ENCODE measurements at regions not wholly inside any gene's neighbourhood (a gene's known extent, or its start where the extent isn't known, plus 50 kb on each side); places are given as distances from the start of the nearest gene placed in this dataset.

- Mint-ChIP-seq H3K27ac (no peak overlapping the region), H3K4me3 (no peak overlapping the region), H3K9me3 (no peaks in the 10 kb centered on the region), H3K27me3 (no peaks in the 10 kb centered on the region), H3K36me3 (ENCODE audit: low read depth) (no peaks in the 10 kb centered on the region), H3K4me1 (ENCODE audit: low read depth) (no peaks in the 10 kb centered on the region)
- intact Hi-C loops (cut with DNase I, micrococcal nuclease), result no loop called here
- DNase-seq (no peak), ATAC-seq (ENCODE audit: poor library complexity) (no peak)
- Histone ChIP-seq H3K9me3 (ENCODE audit: control insufficient read depth in 1 of 2, insufficient read depth in 1 of 2, low read length in 2 of 2) (no peaks in the 10 kb centered on the region), H3K4me1 (ENCODE audit: insufficient read depth, low read length) (no peaks in the 10 kb centered on the region), H3K27me3 (ENCODE audit: control insufficient read depth in 1 of 2, insufficient read depth in 2 of 2, low read length in 2 of 2) (peaks cover 0 to 2% of the 10 kb centered on the region in 2 experiments), H3K27ac (ENCODE audit: low read depth in 1 of 2, low read length in 2 of 2) (no peak overlapping the region), H3K36me3 (ENCODE audit: insufficient read depth, low read length) (no peaks in the 10 kb centered on the region), H3K4me3 (ENCODE audit: low read length) (no peak overlapping the region)
- no peak for TF ChIP-seq CTCF (IDR thresholded peaks at IDR 0.05)
- CTCF ChIA-PET, result no interaction called here
- POLR2A ChIA-PET, result no interaction called here
Measured at GRCh38 chr1:87263785-87264184, 64.9 kb upstream of the LMO4 start.

- Histone ChIP-seq H3K9me3 (ENCODE audit: control insufficient read depth in 1 of 2, insufficient read depth in 1 of 2, low read length in 2 of 2) (no peaks in the 10 kb centered on the region), H3K4me1 (ENCODE audit: insufficient read depth, low read length) (no peaks in the 10 kb centered on the region), H3K27me3 (ENCODE audit: control insufficient read depth in 1 of 2, insufficient read depth in 2 of 2, low read length in 2 of 2) (peaks cover 0 to 2% of the 10 kb centered on the region in 2 experiments), H3K36me3 (ENCODE audit: insufficient read depth, low read length) (no peaks in the 10 kb centered on the region), H3K27ac (ENCODE audit: low read depth in 1 of 2, low read length in 2 of 2) (no peak overlapping the region), H3K4me3 (ENCODE audit: low read length) (no peak overlapping the region)
- Mint-ChIP-seq H3K27ac (no peak overlapping the region), H3K4me1 (ENCODE audit: low read depth) (no peaks in the 10 kb centered on the region), H3K4me3 (no peak overlapping the region), H3K36me3 (ENCODE audit: low read depth) (no peaks in the 10 kb centered on the region), H3K27me3 (no peaks in the 10 kb centered on the region), H3K9me3 (no peaks in the 10 kb centered on the region)
- TF ChIP-seq CTCF (IDR thresholded peaks at IDR 0.05), result no peak
- ATAC-seq (ENCODE audit: poor library complexity) (no peak), DNase-seq (no peak)
- intact Hi-C loops (cut with DNase I, micrococcal nuclease), result no loop called here
- ChIA-PET POLR2A (no interaction called here), CTCF (no interaction called here)
Measured at GRCh38 chr1:87264976-87265375, 63.7 kb upstream of the LMO4 start.

- POLR2A ChIA-PET, result no interaction called here
- TF ChIP-seq CTCF (IDR thresholded peaks at IDR 0.05), result no peak
- Mint-ChIP-seq H3K4me1 (ENCODE audit: low read depth) (no peaks in the 10 kb centered on the region), H3K27ac (no peak overlapping the region), H3K4me3 (no peak overlapping the region), H3K36me3 (ENCODE audit: low read depth) (no peaks in the 10 kb centered on the region), H3K9me3 (no peaks in the 10 kb centered on the region), H3K27me3 (peaks cover 5% of the 10 kb centered on the region)
- Histone ChIP-seq H3K4me3 (ENCODE audit: low read length) (no peak overlapping the region), H3K9me3 (ENCODE audit: control insufficient read depth in 1 of 2, insufficient read depth in 1 of 2, low read length in 2 of 2) (no peaks in the 10 kb centered on the region), H3K27me3 (ENCODE audit: control insufficient read depth in 1 of 2, insufficient read depth in 2 of 2, low read length in 2 of 2) (peaks cover 2 to 6% of the 10 kb centered on the region in 2 experiments), H3K4me1 (ENCODE audit: insufficient read depth, low read length) (no peaks in the 10 kb centered on the region), H3K36me3 (ENCODE audit: insufficient read depth, low read length) (no peaks in the 10 kb centered on the region), H3K27ac (ENCODE audit: low read depth in 1 of 2, low read length in 2 of 2) (no peak overlapping the region)
- CTCF ChIA-PET, result no interaction called here
- ATAC-seq (ENCODE audit: poor library complexity) (no peak), DNase-seq (no peak)
- intact Hi-C loops (cut with DNase I, micrococcal nuclease), result no loop called here
Measured at GRCh38 chr1:87265786-87266185, 62.9 kb upstream of the LMO4 start.

Measured in CD4-positive, alpha-beta T cell (primary cell).